HG03039 (cell line): ENCODE measurements at regions not wholly inside any gene's neighbourhood (a gene's known extent, or its start where the extent isn't known, plus 50 kb on each side); places are given as distances from the start of the nearest gene placed in this dataset.

Experiments used
- ATAC-seq: cut with Tn5 transposase; IDR thresholded peaks from one replicate; pipeline ENCODE4 v1.9.1; 2021; ENCODE audit warnings: mild to moderate bottlenecking, moderate library complexity; ENCODE audit not compliant: unreplicated experiment

- no peak for ATAC-seq
These were observed 68.1 kb downstream of the MTERF1 start for GRCh38 chr7:91812388-91812787.

DNA sequence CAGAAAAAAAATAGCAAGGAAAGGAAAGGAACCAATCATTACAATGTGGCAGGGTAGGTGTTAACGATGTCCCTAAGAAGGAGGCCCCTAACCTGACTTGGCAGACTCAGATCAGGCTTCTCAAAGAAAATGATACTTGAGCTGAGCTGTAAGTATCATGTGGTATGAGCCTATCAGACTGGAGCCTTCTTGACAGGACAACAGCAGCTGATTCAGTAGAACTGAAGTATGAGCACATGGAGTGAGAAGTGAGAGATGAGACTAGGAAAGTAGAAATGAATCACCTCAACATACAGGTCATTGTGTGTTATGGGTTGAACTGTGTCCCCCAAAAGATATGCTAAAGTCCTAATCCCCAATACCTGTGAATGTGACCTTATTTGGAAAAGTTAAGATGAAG is 66.3 kb downstream of the MTERF1 start:
- ATAC-seq: no peak
